GM18499 (cell line): ENCODE measurements at regions not wholly inside any gene's neighbourhood (a gene's known extent, or its start where the extent isn't known, plus 50 kb on each side); places are given as distances from the start of the nearest gene placed in this dataset.
"Not testable (repeated sequence)": the region's sequence is repeated elsewhere in the genome, so short reads cannot be mapped to it uniquely, and the experiment has no call there.

Experiments used
- ATAC-seq: cut with Tn5 transposase; IDR thresholded peaks from one replicate; pipeline ENCODE4 v1.9.1; 2021; ENCODE audit warnings: moderate number of reproducible peaks; ENCODE audit not compliant: insufficient read depth, unreplicated experiment

- ATAC-seq: no peak
Observed at GRCh38 chr14:105890474-105891220, 364.3 kb downstream of the TMEM121 start.

GRCh38 chr14:105891221-105891602, 364.8 kb downstream of the TMEM121 start:
- ATAC-seq: no peak

DNA sequence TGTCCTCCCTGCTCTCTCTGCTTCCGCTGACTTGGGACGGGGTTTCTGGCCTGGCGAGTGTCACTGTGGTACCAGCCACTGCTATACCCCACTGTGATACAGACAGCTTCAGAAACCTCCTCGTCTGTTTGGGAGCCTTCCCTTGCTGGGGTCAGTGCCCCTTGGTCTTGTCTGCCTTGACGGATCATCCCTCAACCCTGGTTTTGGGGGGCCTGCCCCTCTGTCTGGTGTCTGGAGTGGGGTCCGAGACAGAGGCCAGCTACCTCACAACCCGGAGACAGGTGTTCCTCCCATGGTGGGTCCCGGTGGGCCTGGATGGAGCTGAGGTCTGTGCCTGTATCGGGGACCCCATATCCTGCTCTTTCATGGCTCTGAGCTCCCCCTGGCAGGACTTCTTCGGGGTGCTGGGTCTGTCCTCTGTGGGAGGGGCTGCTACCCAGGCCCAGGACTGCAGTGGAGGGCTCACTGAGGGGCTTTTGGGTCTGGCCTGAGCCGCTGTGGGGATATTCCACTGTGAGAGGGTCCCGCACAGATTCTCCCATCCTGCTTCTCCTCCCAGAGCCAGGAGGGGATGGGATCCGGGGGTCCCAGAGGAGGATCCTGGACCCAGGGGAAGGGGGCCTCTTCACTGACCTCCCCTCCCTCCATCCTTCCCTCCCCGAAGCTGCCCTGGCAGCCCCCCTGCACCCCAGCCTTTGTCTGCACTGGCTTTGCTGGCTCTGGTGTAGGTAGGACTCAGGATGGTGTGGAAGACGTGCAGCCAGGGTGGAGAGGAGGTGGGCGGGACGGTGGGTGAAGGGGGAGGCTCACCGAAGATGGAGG, 365.5 kb downstream of the TMEM121 start:
- no peak for ATAC-seq

GRCh38 chr14:105892453-105893441, 366.4 kb downstream of the TMEM121 start:
- not testable (repeated sequence) for ATAC-seq

- not testable (repeated sequence) for ATAC-seq
Observed at GRCh38 chr14:105893686-105894085, 367.3 kb downstream of the TMEM121 start.

DNA sequence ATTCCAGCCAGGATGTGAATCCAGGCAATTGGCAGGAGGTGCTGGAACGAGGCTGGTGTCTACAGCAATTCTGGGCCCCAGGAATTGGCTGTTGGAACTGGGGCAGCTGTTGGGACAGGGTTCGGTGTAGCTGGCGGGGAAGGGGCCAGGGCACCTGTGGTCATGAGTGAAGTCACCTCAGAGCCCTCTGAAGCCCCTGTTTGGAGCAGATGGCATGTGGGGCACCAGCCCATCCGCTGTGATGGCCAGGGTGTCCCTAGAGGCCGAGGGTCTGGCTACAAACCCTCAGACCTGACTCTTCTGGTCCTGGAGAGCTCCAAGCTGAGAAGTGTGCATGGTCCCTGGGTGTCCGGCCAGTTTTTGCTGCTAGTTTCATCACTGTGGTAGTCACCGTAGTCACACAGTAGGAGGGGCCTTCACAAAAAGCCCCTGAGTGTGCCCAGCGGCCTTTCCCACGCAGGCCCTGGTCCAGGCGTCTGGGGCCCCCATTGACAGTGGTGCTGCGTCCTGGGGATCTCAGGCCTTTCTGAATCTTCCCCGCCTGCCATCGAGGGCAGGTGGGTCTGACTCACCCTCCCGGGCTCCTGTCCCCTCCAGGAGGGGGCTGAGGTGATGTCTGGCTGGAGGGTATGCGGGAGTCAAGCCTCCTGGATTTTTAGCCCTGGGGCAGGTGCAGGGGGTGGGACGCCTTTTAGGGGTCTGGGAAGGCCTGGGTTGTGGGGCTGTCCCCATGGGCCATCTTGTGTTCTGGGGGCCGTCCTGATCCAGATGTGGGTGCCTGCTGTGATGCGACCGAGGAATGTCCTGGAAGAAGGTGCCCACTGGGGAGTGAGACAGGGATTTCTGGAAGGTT, 368.0 kb downstream of the TMEM121 start:
- no peak for ATAC-seq

DNA sequence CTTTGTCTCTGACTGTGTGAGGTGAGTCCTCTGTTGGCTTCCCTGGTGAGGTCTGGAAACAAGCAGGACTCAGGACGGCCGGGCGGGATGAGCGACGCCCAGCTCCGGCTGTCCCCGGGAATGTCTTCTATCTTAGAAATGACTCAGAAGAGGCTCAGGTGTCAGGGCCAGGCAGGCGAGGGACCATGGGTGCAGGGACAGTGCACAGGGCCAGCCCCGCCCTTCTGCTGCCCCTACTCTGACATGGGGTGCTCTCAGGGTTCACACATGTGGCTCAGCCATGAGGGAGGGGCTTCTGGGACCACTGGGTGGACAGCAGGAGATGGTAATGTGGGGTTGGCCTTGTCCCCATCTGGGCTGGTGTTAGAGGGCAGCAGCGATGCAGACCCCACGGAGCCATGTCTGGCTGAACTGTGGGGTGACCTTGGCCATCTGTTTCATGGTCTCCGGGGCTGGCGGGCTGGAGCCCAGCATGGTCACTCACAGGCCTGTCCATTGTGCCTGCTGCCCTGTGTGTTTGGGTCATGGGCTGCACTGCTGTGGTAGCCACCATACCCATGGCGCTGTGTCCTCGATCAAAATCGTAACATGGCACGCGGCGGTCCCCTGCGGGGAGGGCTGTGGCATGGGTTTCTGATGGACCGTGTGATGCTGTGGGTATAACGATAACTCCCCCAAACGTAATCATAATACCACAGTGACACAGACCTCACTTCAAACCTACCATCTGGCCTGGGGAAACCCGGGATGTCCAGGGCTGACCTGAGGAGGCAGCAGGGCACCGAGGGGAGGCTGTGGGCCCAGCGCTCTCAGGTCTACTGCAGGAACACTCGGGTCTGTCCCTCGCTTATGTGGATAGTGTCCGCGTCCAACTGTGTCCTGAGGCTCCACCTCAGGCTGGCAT, 368.8 kb downstream of the TMEM121 start:
- ATAC-seq: no peak

GRCh38 chr14:105896206-105896605, 369.8 kb downstream of the TMEM121 start:
- ATAC-seq: not testable (repeated sequence)

GRCh38 chr14:105896961-105897724, 370.8 kb downstream of the TMEM121 start:
- ATAC-seq: not testable (repeated sequence)

DNA sequence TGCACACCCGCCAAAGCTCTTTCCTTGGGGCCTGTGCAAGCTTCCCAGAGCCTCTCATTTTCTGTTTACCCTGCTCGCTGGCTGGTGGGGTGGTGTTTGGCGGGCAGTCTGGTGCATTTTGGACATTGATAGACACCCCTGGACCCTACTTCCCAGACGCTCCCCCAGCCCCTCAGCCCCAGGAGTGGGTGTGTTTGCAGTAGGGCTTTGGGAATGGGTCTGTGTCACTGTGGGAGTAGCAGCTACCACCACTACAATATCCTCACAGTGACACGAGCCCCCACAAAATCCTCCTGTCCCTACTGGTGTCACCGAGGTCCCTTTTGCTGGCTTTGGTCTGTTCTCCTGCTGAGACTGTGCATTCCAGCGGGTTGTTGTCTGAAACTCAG, 371.3 kb downstream of the TMEM121 start:
- no peak for ATAC-seq

- no peak for ATAC-seq
Observed at GRCh38 chr14:105898482-105899010, 372.2 kb downstream of the TMEM121 start.

DNA sequence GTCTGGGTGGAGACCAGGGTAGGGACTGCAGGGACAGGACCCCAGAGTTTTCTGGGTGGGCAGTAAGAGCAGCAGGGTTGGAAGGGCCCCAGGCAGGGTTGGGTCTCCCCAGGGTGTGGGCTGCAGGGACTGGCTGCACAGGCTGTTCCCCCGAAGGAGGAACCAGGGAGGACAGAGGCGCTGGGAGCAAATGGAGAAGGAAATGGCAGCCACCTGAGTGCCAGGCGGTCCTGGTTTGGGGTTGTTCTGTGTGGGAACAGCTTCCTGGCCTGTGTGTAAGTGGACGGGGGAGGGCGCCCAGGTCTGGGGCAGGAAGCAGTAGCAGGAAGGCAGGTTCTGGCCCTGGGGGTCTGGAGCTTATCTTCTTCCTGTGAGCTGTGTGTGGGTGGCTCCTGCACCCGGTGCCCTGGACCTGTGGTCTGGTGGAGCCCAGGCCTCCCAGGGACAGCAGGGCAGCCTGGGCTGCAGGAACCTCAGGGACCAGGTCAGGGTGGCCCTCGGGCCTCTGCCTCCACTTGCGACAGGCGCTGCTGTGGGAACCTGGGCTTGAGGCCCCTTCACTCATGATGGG, 372.8 kb downstream of the TMEM121 start:
- no peak for ATAC-seq

DNA sequence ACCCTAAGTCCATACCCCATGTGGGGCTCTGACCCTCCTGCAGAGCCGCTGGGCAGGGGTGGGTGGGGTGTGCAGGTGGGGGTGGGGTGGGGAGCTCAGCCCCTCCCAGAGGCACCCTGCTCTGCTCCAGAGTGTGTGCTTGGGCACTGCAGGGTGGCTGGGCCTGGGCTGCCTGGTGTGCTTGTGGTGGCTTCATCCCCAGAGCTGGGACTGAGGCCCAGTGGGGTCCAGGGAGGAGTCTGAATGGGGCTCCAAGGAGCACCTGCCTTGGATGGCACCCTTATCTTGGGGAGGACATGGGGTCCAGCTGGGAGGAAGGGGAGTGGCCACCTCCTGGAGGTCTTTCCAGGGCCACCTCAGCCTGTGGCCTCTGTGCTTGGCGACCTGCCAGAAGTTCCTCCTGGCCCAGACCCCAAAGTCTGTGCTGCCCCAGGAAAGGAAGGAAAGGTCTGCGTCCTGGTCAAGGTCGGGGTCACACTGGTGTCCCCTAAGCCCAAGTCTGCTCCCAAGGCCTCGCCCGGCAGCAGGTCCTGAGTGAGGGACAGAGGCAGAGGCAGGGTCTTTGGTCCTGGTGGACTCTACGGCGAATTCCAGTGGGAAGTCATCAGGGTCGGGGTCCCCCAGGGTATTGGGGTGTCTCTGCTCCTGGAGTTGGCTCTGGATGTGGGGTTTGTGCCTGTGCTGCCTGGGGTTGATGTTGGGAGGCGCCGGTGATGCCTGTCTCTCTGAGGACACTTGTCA, 373.4 kb downstream of the TMEM121 start:
- ATAC-seq: no peak

- no peak for ATAC-seq
Observed at GRCh38 chr14:105900398-105901160, 374.2 kb downstream of the TMEM121 start.

- ATAC-seq: no peak
Observed at GRCh38 chr14:105901226-105901625, 374.8 kb downstream of the TMEM121 start.
